ENCODE measurements at regions not wholly inside any gene's neighbourhood (a gene's known extent, or its start where the extent isn't known, plus 50 kb on each side); places are given as distances from the start of the nearest gene placed in this dataset.

DNA sequence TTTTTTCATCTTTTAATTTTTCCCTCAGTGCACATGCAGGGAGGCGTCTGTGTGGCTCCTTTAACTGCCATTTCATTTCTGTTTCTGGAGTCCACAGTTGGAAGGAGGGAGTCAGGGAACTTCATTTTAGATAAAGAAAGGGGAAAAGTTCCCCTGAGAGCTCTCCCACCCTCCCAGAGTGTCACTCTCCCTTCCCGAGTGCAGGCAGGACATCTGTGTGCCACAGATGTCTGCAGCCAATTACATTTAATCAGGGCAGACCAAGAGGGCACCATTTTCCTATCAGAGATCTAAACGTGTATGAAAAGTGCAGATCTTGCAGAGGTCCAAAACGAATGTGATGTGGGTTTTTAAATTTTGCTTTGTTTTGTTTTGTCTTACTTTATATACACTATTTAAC lies 96.6 kb downstream of the PXDC1 start:
- Histone ChIP-seq H3K27ac (ENCODE audit: low read length) (no peak overlapping the region), H3K27me3 (ENCODE audit: control insufficient read depth, insufficient read depth, low read length) (no peaks in the 10 kb centered on the region), H3K9me3 (ENCODE audit: control insufficient read depth, insufficient read depth, low read length) (no peaks in the 10 kb centered on the region), H3K4me3 (ENCODE audit: low read length) (no peak overlapping the region), H3K36me3 (ENCODE audit: control insufficient read depth, insufficient read depth, low read length) (no peaks in the 10 kb centered on the region), H3K4me1 (ENCODE audit: control insufficient read depth, insufficient read depth, low read length) (no peaks in the 10 kb centered on the region)
- Mint-ChIP-seq H3K27ac (no peak overlapping the region), H3K27me3 (ENCODE audit: low read depth in 2 of 2) (peaks cover 10 to 35% of the 10 kb centered on the region in 2 donors), H3K36me3 (no peaks in the 10 kb centered on the region), H3K4me3 (no peak overlapping the region), H3K4me1 (no peaks in the 10 kb centered on the region), H3K9me3 (no peaks in the 10 kb centered on the region)
- intact Hi-C loops (cut with micrococcal nuclease) = no loop called here
- TF ChIP-seq, protein P1, sequence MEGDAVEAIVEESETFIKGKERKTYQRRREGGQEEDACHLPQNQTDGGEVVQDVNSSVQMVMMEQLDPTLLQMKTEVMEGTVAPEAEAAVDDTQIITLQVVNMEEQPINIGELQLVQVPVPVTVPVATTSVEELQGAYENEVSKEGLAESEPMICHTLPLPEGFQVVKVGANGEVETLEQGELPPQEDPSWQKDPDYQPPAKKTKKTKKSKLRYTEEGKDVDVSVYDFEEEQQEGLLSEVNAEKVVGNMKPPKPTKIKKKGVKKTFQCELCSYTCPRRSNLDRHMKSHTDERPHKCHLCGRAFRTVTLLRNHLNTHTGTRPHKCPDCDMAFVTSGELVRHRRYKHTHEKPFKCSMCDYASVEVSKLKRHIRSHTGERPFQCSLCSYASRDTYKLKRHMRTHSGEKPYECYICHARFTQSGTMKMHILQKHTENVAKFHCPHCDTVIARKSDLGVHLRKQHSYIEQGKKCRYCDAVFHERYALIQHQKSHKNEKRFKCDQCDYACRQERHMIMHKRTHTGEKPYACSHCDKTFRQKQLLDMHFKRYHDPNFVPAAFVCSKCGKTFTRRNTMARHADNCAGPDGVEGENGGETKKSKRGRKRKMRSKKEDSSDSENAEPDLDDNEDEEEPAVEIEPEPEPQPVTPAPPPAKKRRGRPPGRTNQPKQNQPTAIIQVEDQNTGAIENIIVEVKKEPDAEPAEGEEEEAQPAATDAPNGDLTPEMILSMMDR (IDR thresholded peaks at IDR 0.05) = no peak
- no peak for DNase-seq
- no peak for ATAC-seq
- 87% methylated on average over 2 of the region's 4 CpGs for WGBS (ENCODE audit: insufficient coverage)

GRCh38 chr6:3654436-3654835 lies 97.1 kb downstream of the PXDC1 start:
- H3K4me3 ChIP-seq (ENCODE audit: low read length) = no peak overlapping the region
- H3K4me1 Mint-ChIP-seq = no peaks in the 10 kb centered on the region
- H3K27ac ChIP-seq (ENCODE audit: low read length) = no peak overlapping the region
- H3K9me3 ChIP-seq (ENCODE audit: control insufficient read depth, insufficient read depth, low read length) = no peaks in the 10 kb centered on the region
- no peaks in the 10 kb centered on the region for H3K36me3 ChIP-seq (ENCODE audit: control insufficient read depth, insufficient read depth, low read length)
- no peak overlapping the region for H3K27ac Mint-ChIP-seq
- H3K27me3 Mint-ChIP-seq (ENCODE audit: low read depth in 2 of 2) = peaks cover 10 to 35% of the 10 kb centered on the region in 2 donors
- H3K27me3 ChIP-seq (ENCODE audit: control insufficient read depth, insufficient read depth, low read length) = no peaks in the 10 kb centered on the region
- H3K36me3 Mint-ChIP-seq = no peaks in the 10 kb centered on the region
- DNase-seq = no peak
- intact Hi-C loops (cut with micrococcal nuclease) = no loop called here
- H3K9me3 Mint-ChIP-seq = no peaks in the 10 kb centered on the region
- WGBS (ENCODE audit: insufficient coverage) = 92% methylated on average over 11 of the region's 12 CpGs
- H3K4me3 Mint-ChIP-seq = no peak overlapping the region
- TF ChIP-seq, protein P1 (IDR thresholded peaks at IDR 0.05) = no peak
- no peak for ATAC-seq
- H3K4me1 ChIP-seq (ENCODE audit: control insufficient read depth, insufficient read depth, low read length) = no peaks in the 10 kb centered on the region

- H3K9me3 Mint-ChIP-seq = no peaks in the 10 kb centered on the region
- no peak overlapping the region for H3K27ac Mint-ChIP-seq
- WGBS (ENCODE audit: insufficient coverage) = 98% methylated on average over 6 of the region's 6 CpGs
- Histone ChIP-seq H3K9me3 (ENCODE audit: control insufficient read depth, insufficient read depth, low read length) (no peaks in the 10 kb centered on the region), H3K27me3 (ENCODE audit: control insufficient read depth, insufficient read depth, low read length) (no peaks in the 10 kb centered on the region), H3K4me3 (ENCODE audit: low read length) (no peak overlapping the region), H3K36me3 (ENCODE audit: control insufficient read depth, insufficient read depth, low read length) (no peaks in the 10 kb centered on the region), H3K27ac (ENCODE audit: low read length) (no peak overlapping the region), H3K4me1 (ENCODE audit: control insufficient read depth, insufficient read depth, low read length) (no peaks in the 10 kb centered on the region)
- H3K4me1 Mint-ChIP-seq = no peaks in the 10 kb centered on the region
- intact Hi-C loops (cut with micrococcal nuclease) = no loop called here
- DNase-seq (no peak), ATAC-seq (no peak)
- TF ChIP-seq, protein P1 (IDR thresholded peaks at IDR 0.05) = no peak
- no peaks in the 10 kb centered on the region for H3K36me3 Mint-ChIP-seq
- peaks cover 10 to 35% of the 10 kb centered on the region in 2 donors for H3K27me3 Mint-ChIP-seq (ENCODE audit: low read depth in 2 of 2)
- no peak overlapping the region for H3K4me3 Mint-ChIP-seq
Measured at GRCh38 chr6:3653528-3654070, 97.9 kb downstream of the PXDC1 start.

DNA sequence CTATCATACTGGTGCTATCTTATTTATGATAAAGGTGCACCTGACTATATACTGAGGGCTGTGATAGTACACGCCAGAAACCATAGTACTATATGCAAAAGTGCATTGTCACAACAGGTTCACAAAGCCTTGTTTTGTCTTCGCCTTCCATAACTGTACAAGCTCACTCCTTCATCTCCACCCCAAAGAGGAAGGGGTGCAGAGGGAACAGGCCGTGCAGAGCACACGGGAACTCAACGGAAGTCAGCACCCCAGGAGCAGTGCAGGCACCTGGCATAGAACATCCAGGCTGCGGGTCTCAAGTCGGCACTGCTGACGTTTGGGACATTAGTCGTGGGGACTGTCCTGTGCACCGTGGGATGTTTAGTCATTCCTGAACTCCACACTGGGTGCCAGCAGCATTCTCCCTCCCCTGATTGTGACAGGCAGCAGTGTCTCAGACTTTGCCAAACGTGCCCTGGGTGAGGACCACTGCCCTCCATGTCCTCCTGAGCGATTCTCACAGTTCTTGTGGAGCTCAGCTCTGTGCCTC lies 99.7 kb downstream of the PXDC1 start:
- intact Hi-C loops (cut with micrococcal nuclease) = no loop called here
- Histone ChIP-seq H3K4me3 (ENCODE audit: low read length) (no peak overlapping the region), H3K27me3 (ENCODE audit: control insufficient read depth, insufficient read depth, low read length) (no peaks in the 10 kb centered on the region), H3K4me1 (ENCODE audit: control insufficient read depth, insufficient read depth, low read length) (no peaks in the 10 kb centered on the region), H3K9me3 (ENCODE audit: control insufficient read depth, insufficient read depth, low read length) (no peaks in the 10 kb centered on the region), H3K36me3 (ENCODE audit: control insufficient read depth, insufficient read depth, low read length) (no peaks in the 10 kb centered on the region), H3K27ac (ENCODE audit: low read length) (no peak overlapping the region)
- Mint-ChIP-seq H3K4me1 (no peaks in the 10 kb centered on the region), H3K9me3 (no peaks in the 10 kb centered on the region), H3K27ac (no peak overlapping the region), H3K4me3 (no peak overlapping the region), H3K27me3 (ENCODE audit: low read depth in 2 of 2) (peaks cover 10 to 35% of the 10 kb centered on the region in 2 donors), H3K36me3 (no peaks in the 10 kb centered on the region)
- TF ChIP-seq, protein P1 (IDR thresholded peaks at IDR 0.05) = no peak
- DNase-seq (no peak), ATAC-seq (no peak)
- WGBS (ENCODE audit: insufficient coverage) = 78% methylated on average over 12 of the region's 12 CpGs

Measured in natural killer cell (primary cell).